AG09319 (cell line): ENCODE measurements at regions not wholly inside any gene's neighbourhood (a gene's known extent, or its start where the extent isn't known, plus 50 kb on each side); places are given as distances from the start of the nearest gene placed in this dataset.

ENCODE experiments used
- DNase-seq: peaks from one replicate; pipeline ENCODE4 v3.0.0-alpha.2; 2010; ENCODE audit warnings: low read depth; ENCODE audit errors: extremely low read depth
- TF ChIP-seq, protein P1 (sequence below): IDR thresholded peaks from 2 replicates; pipeline ENCODE4 v1.5.1; 2011; ENCODE audit warnings: low read depth, mild to moderate bottlenecking, inconsistent platforms, low read length, moderate library complexity

GRCh38 chr11:39192671-39193070 lies 2266.8 kb downstream of the LRRC4C start:
- TF ChIP-seq, protein P1, sequence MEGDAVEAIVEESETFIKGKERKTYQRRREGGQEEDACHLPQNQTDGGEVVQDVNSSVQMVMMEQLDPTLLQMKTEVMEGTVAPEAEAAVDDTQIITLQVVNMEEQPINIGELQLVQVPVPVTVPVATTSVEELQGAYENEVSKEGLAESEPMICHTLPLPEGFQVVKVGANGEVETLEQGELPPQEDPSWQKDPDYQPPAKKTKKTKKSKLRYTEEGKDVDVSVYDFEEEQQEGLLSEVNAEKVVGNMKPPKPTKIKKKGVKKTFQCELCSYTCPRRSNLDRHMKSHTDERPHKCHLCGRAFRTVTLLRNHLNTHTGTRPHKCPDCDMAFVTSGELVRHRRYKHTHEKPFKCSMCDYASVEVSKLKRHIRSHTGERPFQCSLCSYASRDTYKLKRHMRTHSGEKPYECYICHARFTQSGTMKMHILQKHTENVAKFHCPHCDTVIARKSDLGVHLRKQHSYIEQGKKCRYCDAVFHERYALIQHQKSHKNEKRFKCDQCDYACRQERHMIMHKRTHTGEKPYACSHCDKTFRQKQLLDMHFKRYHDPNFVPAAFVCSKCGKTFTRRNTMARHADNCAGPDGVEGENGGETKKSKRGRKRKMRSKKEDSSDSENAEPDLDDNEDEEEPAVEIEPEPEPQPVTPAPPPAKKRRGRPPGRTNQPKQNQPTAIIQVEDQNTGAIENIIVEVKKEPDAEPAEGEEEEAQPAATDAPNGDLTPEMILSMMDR, result no peak
- DNase-seq, result no peak

DNA sequence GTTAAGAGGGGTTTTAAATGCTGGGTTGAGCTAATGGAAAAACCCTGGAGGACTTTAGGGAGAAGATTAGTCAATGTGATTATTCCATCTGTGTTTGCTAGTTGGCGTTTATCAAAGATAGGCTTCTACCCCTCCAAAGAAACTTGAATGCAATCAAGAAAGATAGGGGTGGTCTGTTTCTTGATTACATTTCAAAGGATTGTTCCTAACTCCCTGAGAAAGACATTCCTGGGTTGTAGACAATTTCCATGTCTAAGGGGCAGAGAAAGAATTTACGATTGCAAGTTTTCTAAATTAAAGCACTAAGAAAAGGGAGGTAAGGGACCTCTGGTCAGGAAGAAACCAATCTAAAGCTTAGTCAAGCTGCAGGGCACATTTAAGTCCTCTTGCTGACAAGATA lies 2268.7 kb downstream of the LRRC4C start:
- DNase-seq, result no peak
- TF ChIP-seq, protein P1, result no peak

DNA sequence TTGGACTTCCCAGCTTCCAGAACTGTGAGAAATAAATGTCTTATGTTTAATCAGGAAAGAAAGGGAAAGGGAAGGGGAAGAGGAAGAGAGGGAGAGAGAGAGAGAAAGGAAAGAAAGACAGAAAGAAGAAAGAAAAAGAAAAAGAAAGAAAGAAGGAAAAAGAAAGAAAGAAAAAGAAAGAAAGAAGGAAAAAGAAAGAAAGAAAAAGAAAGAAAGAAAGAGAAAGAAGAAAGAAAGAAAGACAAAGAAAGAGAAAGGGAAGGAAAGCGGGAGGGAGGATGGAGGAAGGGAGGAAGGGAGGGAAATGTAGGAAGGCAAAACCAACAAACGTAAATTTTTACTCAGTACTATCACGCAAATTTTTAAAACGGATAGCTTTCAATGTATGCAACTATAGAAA lies 2281.8 kb downstream of the LRRC4C start:
- DNase-seq, result no peak
- TF ChIP-seq, protein P1, result no peak

- TF ChIP-seq, protein P1, result no peak
- no peak for DNase-seq
Measured at GRCh38 chr11:39174965-39175364, 2284.5 kb downstream of the LRRC4C start.

DNA sequence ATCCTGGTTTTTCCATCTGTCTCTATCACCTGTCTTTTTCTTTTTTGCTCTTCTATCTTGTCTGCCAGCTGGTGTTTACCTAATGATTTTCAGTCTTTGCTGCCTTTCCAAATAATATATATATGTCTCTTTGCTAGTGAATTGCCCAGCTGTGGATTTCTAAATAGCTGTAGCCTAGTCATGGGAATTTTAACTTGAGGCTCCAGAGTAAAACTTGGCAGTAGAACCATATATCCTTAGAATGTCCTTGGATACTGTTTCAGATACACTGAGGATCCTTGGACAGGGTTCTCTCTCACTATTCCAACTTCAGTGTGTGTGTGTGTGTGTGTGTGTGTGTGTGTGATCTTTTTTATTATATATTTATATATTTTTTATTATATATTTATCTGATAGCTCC lies 2285.3 kb downstream of the LRRC4C start:
- TF ChIP-seq, protein P1, result no peak
- no peak for DNase-seq

- no peak for DNase-seq
- TF ChIP-seq, protein P1, result no peak
Measured at GRCh38 chr11:39165021-39165420, 2294.4 kb downstream of the LRRC4C start.

DNA sequence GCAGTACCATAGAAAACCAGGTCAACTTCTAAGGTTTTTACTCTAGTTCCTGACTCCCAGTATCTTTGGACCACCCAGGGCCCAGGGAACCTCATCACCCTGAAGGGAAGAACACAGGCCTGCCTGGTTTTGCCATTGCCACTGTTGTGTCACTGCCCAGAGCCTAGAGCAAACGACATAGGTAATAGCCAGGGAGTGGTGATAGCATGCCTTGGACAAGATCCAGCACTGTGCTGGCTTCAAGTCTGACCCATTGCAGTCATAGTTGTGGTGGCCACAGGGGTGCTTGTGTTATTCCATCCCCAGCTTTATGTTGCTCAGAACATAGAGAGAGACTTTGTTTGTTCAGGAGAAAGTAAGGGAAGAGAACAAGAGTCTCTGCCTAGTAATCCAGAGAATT lies 2310.2 kb downstream of the LRRC4C start:
- no peak for DNase-seq
- TF ChIP-seq, protein P1, result no peak
